ENCODE measurements at regions not wholly inside any gene's neighbourhood (a gene's known extent, or its start where the extent isn't known, plus 50 kb on each side); places are given as distances from the start of the nearest gene placed in this dataset.

DNA sequence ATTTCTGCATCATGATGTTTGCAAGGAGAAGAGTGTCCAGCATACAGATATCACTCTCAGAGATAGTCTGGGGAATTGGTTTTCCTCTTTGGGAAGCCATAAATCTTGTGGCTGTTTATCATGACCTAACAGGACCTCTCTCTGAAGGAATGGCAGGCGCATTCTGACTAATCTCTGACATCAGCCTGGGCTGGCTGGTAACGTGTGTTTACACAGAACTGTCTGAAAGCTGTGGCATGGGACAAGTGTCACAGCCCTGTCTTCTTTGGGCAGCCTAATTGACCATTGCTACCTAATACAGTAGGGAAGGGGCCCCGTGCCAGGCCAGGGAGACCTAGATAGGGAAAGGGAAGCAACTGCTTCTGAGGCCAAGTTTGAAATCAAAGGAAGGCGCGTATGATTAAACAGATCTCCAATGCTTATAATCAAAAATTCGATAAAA is 73.9 kb upstream of the CABCOCO1 start (continued):
- TF ChIP-seq, protein P1, sequence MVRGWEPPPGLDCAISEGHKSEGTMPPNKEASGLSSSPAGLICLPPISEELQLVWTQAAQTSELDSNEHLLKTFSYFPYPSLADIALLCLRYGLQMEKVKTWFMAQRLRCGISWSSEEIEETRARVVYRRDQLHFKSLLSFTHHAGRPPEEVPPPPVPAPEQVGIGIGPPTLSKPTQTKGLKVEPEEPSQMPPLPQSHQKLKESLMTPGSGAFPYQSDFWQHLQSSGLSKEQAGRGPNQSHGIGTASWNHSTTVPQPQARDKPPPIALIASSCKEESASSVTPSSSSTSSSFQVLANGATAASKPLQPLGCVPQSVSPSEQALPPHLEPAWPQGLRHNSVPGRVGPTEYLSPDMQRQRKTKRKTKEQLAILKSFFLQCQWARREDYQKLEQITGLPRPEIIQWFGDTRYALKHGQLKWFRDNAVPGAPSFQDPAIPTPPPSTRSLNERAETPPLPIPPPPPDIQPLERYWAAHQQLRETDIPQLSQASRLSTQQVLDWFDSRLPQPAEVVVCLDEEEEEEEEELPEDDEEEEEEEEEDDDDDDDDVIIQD (CRISPR knock-in tag; IDR thresholded peaks at IDR 0.05) = no peak
- TF ChIP-seq SLC30A9 (CRISPR knock-in tag; IDR thresholded peaks at IDR 0.05) = no peak
- TF ChIP-seq, protein P2, sequence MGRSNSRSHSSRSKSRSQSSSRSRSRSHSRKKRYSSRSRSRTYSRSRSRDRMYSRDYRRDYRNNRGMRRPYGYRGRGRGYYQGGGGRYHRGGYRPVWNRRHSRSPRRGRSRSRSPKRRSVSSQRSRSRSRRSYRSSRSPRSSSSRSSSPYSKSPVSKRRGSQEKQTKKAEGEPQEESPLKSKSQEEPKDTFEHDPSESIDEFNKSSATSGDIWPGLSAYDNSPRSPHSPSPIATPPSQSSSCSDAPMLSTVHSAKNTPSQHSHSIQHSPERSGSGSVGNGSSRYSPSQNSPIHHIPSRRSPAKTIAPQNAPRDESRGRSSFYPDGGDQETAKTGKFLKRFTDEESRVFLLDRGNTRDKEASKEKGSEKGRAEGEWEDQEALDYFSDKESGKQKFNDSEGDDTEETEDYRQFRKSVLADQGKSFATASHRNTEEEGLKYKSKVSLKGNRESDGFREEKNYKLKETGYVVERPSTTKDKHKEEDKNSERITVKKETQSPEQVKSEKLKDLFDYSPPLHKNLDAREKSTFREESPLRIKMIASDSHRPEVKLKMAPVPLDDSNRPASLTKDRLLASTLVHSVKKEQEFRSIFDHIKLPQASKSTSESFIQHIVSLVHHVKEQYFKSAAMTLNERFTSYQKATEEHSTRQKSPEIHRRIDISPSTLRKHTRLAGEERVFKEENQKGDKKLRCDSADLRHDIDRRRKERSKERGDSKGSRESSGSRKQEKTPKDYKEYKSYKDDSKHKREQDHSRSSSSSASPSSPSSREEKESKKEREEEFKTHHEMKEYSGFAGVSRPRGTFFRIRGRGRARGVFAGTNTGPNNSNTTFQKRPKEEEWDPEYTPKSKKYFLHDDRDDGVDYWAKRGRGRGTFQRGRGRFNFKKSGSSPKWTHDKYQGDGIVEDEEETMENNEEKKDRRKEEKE (IDR thresholded peaks at IDR 0.05; ENCODE audit: borderline replicate concordance in 1 of 2, control insufficient read depth in 1 of 2, low read depth in 2 of 2, low read length in 1 of 2) = no peak
- TF ChIP-seq, protein P3, sequence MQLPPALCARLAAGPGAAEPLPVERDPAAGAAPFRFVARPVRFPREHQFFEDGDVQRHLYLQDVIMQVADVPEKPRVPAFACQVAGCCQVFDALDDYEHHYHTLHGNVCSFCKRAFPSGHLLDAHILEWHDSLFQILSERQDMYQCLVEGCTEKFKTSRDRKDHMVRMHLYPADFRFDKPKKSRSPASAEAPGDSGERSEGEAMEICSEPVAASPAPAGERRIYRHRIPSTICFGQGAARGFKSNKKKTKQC (CRISPR knock-in tag; IDR thresholded peaks at IDR 0.05) = no peak
- no peak for TF ChIP-seq ZNF174 (CRISPR knock-in tag; IDR thresholded peaks at IDR 0.05)
- TF ChIP-seq, protein P4, sequence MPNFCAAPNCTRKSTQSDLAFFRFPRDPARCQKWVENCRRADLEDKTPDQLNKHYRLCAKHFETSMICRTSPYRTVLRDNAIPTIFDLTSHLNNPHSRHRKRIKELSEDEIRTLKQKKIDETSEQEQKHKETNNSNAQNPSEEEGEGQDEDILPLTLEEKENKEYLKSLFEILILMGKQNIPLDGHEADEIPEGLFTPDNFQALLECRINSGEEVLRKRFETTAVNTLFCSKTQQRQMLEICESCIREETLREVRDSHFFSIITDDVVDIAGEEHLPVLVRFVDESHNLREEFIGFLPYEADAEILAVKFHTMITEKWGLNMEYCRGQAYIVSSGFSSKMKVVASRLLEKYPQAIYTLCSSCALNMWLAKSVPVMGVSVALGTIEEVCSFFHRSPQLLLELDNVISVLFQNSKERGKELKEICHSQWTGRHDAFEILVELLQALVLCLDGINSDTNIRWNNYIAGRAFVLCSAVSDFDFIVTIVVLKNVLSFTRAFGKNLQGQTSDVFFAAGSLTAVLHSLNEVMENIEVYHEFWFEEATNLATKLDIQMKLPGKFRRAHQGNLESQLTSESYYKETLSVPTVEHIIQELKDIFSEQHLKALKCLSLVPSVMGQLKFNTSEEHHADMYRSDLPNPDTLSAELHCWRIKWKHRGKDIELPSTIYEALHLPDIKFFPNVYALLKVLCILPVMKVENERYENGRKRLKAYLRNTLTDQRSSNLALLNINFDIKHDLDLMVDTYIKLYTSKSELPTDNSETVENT (CRISPR knock-in tag; IDR thresholded peaks at IDR 0.05) = no peak
- TF ChIP-seq PHF20 (IDR thresholded peaks at IDR 0.05; ENCODE audit: partially characterized antibody) = no peak
- no peak for TF ChIP-seq ZC3H8 (IDR thresholded peaks at IDR 0.05)
- TF ChIP-seq, protein P5, sequence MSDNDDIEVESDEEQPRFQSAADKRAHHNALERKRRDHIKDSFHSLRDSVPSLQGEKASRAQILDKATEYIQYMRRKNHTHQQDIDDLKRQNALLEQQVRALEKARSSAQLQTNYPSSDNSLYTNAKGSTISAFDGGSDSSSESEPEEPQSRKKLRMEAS (CRISPR knock-in tag; IDR thresholded peaks at IDR 0.05) = no peak
- TF ChIP-seq ZNF431 (CRISPR knock-in tag; IDR thresholded peaks at IDR 0.05) = no peak
- TF ChIP-seq DACH1 (IDR thresholded peaks at IDR 0.05; ENCODE audit: partially characterized antibody) = peak; percentile 57
- TF ChIP-seq, protein P6, sequence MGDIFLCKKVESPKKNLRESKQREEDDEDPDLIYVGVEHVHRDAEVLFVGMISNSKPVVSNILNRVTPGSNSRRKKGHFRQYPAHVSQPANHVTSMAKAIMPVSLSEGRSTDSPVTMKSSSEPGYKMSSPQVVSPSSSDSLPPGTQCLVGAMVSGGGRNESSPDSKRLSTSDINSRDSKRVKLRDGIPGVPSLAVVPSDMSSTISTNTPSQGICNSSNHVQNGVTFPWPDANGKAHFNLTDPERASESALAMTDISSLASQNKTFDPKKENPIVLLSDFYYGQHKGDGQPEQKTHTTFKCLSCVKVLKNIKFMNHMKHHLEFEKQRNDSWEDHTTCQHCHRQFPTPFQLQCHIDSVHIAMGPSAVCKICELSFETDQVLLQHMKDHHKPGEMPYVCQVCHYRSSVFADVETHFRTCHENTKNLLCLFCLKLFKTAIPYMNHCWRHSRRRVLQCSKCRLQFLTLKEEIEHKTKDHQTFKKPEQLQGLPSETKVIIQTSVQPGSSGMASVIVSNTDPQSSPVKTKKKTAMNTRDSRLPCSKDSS (IDR thresholded peaks at IDR 0.05; ENCODE audit: low read depth, partially characterized antibody) = no peak
- peak; percentile 85; the same call in 1 of the 2 replicates for TF ChIP-seq HDAC2 (IDR thresholded peaks at IDR 0.05)
- TF ChIP-seq CREM (IDR thresholded peaks at IDR 0.05; ENCODE audit: low read depth) = peak; percentile 93
- TF ChIP-seq, protein P7, sequence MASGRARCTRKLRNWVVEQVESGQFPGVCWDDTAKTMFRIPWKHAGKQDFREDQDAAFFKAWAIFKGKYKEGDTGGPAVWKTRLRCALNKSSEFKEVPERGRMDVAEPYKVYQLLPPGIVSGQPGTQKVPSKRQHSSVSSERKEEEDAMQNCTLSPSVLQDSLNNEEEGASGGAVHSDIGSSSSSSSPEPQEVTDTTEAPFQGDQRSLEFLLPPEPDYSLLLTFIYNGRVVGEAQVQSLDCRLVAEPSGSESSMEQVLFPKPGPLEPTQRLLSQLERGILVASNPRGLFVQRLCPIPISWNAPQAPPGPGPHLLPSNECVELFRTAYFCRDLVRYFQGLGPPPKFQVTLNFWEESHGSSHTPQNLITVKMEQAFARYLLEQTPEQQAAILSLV (tag; IDR thresholded peaks at IDR 0.05) = no peak
- no peak for TF ChIP-seq ZZZ3 (IDR thresholded peaks at IDR 0.05)
- TF ChIP-seq, protein P8, sequence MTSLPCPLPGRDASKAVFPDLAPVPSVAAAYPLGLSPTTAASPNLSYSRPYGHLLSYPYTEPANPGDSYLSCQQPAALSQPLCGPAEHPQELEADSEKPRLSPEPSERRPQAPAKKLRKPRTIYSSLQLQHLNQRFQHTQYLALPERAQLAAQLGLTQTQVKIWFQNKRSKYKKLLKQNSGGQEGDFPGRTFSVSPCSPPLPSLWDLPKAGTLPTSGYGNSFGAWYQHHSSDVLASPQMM (CRISPR knock-in tag; IDR thresholded peaks at IDR 0.05) = no peak
- no peak for TF ChIP-seq LARP7 (IDR thresholded peaks at IDR 0.05)
- TF ChIP-seq ZNF24 (IDR thresholded peaks at IDR 0.05) = peak; percentile 65; the same call in 1 of the 2 replicates

Data from K562 (cell line).